DND-41 (cell line): ENCODE measurements at regions not wholly inside any gene's neighbourhood (a gene's known extent, or its start where the extent isn't known, plus 50 kb on each side); places are given as distances from the start of the nearest gene placed in this dataset.
"Not testable (repeated sequence)": the region's sequence is repeated elsewhere in the genome, so short reads cannot be mapped to it uniquely, and the experiment has no call there.

ENCODE experiments used
- CTCF ChIP-seq: IDR thresholded peaks from 2 replicates; pipeline ENCODE4 v1.5.1; 2012; ENCODE audit warnings: borderline replicate concordance, low read length, moderate library complexity, mild to moderate bottlenecking; ENCODE audit not compliant: poor library complexity, severe bottlenecking; ENCODE audit errors: extremely low read depth
- EZH2 ChIP-seq: IDR thresholded peaks from 3 replicates; pipeline ENCODE4 v1.6.1; 2012; ENCODE audit warnings: borderline replicate concordance, low read depth, mild to moderate bottlenecking, moderate library complexity, low read length, inconsistent platforms; ENCODE audit not compliant: severe bottlenecking

DNA sequence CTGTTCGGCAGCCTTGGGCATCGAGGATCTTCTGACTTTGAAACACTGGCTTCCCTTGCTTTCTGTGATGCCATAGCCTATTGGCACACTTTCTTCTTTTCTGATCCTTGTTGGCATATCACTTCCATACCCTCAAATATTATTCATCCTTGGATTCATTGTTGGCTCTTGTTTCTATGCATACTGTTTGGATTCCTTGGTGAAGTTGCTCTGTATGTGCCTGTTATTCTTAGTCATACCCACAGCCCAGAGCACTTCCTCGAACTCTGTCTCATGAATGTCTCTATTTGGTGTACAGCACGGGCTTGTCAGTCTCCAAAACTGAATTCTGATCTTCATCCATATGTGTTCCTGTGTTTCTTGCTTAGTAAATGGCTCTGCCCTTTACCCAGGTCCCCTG lies 63.6 kb downstream of the NPIPB11 start:
- TF ChIP-seq EZH2, CTCF: not testable (repeated sequence)
